GM12872 (cell line): ENCODE measurements at regions not wholly inside any gene's neighbourhood (a gene's known extent, or its start where the extent isn't known, plus 50 kb on each side); places are given as distances from the start of the nearest gene placed in this dataset.

Experiments
- TF ChIP-seq, protein P1 (sequence below): IDR thresholded peaks from 3 replicates; pipeline ENCODE4 v1.5.1; 2011; ENCODE audit warnings: low read depth, mild to moderate bottlenecking, low read length, moderate library complexity; ENCODE audit not compliant: insufficient read depth

DNA sequence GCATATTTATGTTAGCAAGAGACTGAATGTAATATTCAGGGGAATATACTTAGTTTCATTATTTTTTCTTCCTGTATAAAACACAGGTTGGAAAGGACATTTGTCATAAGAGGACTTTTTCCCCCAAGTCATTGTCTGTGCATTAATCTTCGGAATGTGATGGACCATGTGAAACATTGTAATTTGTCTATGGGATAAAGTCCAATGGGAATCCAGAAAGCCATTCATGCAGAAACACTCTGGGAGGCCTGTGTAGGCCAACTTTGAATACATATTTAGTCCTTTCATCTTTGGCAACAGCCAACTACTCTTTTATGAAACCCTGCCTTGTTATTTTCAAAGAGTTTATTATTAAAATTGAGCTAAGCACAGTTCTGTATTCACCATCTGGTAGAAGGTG, 386.4 kb downstream of the PIK3C3 start:
- TF ChIP-seq, protein P1, sequence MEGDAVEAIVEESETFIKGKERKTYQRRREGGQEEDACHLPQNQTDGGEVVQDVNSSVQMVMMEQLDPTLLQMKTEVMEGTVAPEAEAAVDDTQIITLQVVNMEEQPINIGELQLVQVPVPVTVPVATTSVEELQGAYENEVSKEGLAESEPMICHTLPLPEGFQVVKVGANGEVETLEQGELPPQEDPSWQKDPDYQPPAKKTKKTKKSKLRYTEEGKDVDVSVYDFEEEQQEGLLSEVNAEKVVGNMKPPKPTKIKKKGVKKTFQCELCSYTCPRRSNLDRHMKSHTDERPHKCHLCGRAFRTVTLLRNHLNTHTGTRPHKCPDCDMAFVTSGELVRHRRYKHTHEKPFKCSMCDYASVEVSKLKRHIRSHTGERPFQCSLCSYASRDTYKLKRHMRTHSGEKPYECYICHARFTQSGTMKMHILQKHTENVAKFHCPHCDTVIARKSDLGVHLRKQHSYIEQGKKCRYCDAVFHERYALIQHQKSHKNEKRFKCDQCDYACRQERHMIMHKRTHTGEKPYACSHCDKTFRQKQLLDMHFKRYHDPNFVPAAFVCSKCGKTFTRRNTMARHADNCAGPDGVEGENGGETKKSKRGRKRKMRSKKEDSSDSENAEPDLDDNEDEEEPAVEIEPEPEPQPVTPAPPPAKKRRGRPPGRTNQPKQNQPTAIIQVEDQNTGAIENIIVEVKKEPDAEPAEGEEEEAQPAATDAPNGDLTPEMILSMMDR = no peak

DNA sequence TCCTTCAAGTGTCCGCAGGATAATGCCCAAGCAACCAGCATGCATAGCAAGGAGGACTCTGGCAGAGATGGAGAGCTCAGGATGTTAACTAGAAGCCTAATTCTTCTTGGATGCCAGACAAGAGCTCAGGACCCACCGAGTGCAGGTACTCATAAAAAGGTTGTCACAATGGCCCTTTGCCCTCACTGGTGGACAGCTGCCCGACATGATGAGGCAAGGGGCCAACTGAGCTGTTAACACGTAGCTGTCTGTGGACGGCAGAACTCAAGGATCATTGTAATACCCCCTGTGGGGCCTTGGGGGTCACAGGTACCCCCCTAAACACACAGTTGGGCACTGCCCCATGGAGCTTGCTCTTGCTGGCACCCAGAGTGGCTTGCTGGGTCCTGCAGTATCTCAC, 393.7 kb downstream of the PIK3C3 start:
- TF ChIP-seq, protein P1 = no peak

DNA sequence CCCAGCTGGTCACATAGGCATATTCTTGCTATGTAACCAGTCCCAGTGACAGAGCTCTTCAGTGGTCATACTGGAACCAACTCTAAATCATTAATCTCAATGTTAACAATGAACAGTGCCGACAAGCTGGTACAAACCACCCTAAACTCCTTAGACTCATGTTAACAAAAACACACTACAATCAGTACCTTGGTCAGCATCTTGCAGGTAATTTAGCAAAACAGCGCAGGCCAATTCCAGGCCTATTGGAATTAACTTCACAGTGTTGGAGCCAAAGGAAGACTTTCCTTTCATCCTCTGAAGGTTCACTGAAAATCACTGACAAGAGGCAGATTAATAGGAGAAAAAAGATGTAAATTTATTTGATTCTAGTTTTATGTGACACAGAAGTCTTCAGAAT, 396.4 kb downstream of the PIK3C3 start:
- TF ChIP-seq, protein P1 = no peak

DNA sequence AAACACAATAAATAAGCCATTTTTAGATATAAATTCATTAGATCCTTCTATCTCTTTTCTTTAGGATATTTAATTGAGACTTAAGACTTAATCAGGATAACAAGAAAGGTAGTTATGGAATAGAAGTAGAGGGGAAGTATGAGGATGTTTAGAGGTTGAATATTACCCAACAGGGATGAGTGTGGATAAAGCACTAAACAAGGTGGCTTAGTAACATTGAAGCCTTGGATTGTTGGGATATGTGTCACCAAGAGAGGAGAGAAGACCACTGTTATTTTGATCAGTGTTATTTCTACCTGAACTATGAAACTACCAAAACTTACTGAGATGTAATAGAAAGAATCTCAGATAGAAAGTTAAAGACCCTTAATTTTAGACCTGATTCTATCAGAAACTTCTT, 405.7 kb downstream of the PIK3C3 start:
- TF ChIP-seq, protein P1 = no peak

DNA sequence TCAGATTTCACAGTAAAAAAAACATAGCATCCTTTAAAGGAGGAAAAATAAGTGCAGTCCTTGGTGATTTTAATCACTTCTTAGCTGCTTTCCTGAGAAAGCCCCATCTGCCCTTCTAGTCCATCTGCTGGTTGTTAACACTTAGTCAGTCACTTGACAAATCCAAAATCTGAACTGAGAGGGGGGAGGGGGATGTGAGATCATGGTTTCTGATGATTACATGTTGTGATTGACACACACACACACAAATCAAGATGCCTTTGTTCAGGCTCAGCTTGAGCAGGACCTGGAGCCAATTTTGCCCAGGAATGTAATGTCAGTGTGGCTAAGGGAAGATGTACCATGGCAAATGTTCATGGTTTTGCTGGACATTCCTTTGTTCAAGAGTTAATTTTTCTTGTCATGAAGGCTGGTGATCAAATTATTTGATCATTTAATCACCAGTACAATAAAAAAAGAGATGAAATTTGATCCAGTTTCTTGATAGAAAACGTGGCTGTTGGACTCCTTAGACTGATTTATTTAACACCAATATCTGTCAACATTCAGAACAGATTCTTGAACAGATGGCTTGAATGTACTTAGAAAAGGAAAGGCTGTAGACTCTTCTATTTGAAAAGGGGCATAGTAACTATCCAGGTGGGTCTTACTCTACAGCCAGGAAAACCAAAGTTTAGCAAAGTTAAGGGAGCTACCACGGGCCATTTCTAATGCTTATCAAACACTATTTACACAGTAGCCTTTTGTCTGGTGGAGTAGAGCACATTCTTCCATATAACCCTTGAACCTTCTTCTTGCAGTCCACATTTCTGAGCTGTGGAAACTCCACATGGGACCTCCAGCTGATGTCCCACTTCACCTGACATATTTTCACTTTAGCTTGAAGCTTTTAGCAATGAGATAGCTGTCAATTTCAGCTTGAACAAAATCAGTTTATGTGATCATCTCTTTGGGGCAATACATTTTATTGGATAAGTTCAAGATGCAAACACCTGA, 408.7 kb downstream of the PIK3C3 start:
- TF ChIP-seq, protein P1 = no peak

DNA sequence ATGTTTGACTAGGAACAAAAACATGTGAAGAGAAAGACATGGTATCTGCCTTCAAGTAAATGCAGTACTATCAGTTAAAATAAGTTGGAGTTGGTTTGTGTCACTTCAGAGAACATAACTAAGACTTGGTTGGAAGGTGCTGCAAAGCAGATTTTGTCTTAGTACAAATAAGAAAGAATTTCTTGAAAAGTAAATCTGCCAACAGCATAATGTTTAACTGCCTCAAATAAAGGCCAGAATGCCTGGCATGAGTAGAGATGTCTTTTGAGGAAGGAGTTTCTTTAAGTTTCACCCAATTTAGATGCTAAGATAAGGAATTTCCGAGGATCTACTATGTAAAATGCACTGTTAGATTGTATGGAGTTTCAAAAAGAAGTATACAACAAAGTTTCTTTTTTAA, 409.7 kb downstream of the PIK3C3 start:
- TF ChIP-seq, protein P1 = no peak

DNA sequence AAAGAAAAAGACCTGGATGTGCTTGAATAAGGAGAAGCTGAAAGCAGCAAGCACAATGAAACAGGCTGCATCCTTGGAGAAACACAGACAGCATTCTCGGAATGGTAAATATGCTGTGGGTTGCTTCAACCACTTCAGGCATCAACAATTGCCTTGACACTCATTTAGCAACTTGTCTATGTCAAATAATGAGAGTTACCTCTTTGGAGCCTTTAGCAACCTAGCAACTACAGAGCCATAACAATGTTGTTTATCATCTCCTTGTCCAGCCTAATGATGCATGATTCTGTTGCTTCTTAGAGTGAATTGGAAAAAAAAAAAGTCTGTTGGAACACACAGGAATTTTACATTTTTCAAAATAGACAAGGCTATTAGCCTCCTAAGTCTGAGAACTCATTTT, 410.6 kb downstream of the PIK3C3 start:
- TF ChIP-seq, protein P1 = no peak
